GM18502 (cell line): ENCODE measurements at regions not wholly inside any gene's neighbourhood (a gene's known extent, or its start where the extent isn't known, plus 50 kb on each side); places are given as distances from the start of the nearest gene placed in this dataset.

Source experiments
- ATAC-seq: cut with Tn5 transposase; IDR thresholded peaks from one replicate; pipeline ENCODE4 v1.9.1; 2021; ENCODE audit warnings: mild to moderate bottlenecking; ENCODE audit not compliant: unreplicated experiment, poor library complexity

DNA sequence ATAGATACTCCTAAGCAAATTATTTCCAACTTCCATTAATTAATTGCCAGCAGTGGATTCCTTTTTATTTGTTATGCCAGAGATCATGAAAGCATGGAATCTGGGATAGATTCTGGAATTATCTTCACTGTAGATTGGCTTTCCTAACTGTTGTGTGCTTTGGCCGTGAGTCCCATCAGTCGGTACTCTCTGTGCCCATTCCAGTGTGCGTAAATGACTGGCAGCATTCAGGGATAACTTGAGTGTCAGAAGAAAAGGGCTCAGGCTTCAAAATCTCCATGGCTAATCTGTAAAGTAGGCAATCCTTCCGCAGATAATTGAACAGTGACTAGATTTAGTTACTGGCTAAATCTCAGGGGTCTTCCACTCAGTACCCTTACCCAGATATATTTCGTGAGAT lies 76.8 kb upstream of the TMEM164 start:
- ATAC-seq = no peak

DNA sequence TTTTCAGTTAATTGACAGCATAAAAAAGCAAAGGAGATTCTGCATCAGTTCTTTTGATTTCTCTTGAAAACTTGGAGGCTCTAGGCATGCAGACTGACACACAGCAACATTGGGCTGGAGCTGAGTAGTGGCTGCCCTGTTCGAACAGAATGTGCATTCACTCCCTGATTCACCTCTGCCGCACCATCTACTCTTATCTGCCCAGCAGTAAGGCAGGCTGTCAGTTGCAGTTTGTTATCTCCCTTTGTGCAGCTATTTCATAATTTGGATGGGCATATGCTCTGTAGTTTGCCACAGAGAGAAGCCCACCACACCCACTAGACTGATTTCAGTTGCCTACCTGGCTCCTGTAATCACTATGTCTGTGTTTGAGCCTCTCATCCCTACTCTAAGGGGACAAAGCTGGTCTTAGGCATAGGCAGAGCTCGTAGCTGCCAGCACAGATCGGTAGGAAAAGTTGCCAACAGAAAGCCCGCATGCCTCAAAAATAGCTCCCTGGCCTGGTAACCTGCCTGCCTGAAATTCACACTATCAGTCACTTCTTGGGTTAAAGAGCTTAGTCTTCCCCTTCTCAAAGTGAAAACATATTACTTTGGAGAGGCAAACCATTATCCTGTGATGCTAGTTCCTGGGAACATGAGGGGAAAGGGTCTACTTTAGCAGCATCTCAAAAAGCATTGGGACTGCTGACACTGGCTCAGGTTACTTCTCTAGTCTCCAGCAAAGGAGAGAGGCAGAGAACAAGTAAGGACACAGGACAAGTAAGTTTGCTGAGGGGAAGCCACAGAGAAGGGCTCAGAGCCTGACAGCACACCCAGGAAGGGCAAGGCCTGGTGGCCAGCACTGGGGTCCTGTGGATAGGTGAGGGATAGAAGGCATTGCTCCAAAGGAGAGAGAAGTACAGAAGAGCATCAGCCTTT lies 75.9 kb upstream of the TMEM164 start:
- no peak for ATAC-seq

DNA sequence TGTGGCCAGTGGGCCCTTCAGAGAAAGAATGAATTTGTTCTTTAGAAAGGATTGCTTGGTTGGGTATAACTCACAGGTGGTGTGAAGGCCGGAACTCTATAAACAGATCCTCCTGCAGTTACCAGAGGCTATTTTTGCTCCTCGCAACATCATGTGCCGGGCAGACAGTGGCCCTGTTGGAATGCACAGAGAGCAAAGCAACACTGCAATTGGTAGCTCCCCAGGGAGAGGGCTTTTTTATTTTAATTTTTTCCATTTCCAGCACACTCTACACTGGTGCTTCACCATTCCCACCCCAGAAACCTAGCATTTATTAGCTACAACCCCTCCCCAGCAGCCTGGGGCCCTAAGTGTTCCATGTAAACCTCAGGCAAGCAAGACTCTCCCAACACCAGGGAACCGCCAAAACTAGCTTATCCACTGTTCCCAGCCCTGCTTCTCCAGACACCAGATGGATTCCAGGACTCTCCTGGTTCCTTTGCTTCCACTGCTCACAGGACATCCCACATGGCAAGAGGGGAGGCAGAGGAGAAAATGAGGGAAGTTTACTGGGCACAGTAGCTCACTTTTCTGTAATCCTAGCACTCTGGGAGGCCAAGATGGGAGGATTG lies 75.1 kb upstream of the TMEM164 start:
- ATAC-seq = no peak

DNA sequence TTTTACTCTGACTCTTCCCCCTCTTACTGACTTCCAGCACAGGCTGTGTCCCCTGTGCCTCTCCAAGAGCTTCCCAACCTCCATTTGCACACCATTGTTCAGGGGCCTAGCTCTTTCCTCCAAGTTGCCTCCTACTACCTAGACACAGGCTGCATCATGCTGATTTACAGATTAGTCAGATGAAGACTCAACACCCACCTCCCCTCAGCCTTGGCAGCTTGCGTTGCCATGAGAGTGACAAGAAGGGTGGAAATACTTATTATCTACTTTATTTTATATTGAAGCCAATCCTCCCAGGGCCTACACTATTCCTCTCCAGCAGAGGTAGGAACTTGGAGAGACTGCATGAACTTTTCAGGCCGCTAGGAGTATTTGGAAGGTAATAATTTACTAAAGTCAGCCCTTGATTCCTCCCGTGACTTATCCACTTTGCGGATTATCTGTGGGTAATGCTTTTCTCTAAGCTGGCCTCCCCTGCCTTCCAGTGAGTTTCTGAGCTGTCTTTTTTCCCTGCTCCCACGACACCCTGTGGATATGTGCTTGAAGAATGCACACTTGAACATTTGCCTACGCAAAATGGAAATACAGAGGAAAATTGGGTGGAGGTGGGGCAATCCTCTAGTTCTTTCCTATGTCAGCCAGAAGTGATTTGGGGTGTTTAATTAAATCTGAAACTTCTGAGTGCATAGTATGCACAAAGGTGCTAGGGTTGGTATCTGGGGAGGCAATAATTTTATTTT lies 74.1 kb upstream of the TMEM164 start:
- ATAC-seq = no peak

DNA sequence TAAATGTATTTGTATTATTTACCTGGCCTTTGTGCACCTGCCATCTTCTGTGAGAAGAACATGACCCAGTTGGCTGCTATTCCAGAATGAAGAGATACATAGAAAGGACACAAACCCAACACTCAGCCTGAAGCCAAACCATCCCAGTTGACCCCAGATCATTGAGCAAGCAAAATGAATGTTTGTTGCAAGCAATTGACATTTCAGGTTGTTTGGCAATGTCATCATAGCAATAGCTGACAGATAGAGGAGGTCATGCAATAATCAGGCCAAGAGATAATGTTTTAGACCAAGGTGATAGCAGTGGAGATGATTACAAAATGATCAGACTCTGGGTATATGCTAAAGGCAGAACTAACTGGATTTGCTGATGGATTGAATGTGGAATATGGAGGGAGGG lies 71.2 kb upstream of the TMEM164 start:
- no peak for ATAC-seq

DNA sequence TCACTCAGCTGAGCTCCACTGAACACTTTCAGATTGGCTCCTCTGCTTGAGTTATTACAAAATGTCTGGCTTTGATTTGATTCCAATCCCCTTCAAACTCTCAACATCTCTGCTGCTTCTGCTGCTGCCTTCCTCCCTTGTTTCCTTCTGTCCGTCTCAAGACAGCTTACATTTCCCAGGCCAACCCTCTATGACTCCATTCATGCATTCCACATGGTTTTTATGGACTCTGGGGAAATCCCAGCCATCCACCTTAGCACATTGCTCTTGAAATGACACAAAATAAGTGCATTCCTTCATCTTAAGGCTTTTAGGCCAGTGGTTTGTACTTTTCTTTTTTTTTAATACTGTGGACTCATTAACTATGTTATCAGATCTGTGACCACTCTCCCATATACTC lies 68.5 kb upstream of the TMEM164 start:
- ATAC-seq = no peak

DNA sequence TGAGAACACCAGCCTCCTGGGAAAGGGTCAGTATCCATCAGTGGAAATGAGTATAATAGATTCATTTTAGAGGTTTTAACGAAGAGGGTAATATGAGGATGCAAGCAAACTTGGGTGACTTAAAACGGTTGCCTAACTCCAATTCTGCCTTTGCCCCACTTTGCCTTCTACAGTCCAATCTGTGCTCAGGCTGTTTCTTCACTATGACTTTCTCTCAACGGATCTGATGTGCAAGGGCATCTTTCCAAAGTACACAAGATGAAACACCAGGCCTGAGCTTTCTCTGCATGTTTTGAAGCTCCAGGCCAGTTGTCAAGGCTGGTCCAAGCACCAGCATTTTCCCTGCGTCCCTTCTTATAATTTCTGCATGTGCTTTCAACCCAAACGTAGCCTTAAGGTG lies 68.0 kb upstream of the TMEM164 start:
- ATAC-seq = no peak

DNA sequence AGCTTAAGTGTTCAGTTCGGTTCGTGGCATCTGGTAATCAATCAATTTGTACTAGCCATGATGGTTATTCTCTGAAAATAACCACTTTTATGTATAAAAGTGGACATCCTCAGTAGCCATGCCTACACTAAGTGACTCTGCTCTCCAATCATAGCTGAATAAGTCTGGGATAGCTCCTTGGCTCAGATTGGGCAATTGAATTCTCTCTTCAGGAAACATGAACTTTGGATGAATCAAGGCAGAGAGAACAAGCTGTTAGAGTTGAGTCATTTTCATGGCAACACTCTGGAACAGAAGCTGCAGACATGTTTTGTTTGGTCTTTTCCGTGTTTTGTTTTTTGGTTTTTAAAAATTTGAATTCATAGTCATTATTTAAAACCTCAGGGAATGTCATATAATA lies 66.8 kb upstream of the TMEM164 start:
- ATAC-seq = no peak

DNA sequence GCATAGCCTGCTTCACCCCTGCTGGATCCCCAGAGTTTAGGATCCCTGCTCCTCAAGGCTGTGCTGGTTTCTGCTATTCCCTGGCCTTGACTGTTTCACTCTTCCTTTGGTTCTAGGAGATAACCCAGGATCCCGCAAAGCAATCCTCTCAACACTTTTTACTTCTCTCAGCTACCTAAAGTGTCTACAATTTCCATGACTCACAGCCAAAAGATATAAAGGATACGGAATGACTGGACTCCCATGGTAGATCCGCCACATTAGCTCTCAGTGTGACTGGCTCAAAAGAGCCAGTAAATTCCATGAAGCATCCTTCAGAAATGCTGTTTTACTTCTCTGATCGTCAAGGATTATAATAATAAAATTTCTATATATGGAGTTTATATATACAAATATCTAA lies 66.3 kb upstream of the TMEM164 start:
- ATAC-seq = no peak

DNA sequence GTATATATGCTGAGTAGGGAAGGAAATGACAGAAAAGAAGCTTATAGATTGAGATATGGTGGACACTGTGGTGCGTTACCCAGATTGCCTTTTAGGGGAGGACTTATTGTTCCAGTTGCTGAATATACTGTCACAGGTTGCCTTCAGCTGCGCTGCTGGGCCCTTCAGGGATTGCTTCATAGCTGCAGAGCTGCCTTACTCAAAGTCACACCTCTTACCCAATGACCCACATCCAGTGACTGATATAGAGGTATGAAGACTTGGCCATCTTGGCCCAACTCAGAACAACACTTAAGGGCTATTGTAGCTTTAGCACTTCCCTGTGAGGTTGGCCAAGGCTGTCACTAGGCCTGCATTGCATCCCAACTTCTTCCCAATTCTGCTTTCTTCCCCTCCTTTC lies 63.4 kb upstream of the TMEM164 start:
- no peak for ATAC-seq

DNA sequence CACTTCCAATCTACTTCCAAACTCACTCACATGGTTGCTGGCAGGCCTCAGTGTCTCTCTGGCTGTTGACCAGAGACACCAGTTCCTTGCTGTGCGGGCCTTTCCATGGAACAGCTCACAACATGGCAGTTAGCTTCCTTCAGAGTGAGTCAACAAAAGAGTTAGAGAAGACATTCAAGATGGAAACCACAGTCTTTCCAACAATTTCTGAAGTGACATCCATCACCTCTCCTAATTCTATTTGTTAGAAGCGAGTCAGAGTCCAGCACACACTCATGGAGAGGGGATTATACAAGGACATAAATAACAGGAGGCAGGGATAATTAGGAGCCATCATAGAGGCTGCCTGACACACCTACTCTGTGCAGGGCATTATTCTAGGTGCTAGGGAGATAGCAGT lies 62.5 kb upstream of the TMEM164 start:
- ATAC-seq = no peak

DNA sequence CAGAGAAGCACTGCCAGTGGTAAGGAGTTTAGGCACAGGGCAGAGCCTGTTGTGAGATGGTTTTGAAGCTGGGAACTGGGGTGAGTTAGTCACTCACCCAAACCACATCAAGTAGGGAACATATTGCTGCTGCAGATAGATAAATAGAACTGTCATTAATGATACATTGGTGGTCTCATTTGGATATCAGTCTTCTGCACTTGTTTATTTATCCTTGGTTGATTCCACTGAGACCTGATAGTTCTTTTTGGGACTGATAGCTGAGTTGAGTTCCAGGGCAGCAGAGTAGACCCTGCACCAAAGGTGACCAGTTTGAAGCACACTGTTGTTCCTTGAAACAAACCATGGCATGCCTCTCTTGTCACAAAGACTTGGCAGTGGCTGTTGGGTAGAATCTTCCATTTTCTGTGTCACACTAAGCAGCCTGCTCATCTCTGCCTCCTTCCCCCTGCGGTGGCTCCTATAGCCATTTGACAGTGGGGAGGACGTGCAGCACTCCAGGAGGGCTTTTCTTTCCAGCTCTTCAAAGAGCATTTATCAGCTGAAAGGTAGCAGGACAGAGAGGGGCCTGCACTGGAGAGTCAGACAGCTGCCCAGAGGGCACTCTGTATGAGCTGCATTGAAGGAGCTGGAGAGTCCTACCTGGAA lies 59.7 kb upstream of the TMEM164 start:
- ATAC-seq = no peak

DNA sequence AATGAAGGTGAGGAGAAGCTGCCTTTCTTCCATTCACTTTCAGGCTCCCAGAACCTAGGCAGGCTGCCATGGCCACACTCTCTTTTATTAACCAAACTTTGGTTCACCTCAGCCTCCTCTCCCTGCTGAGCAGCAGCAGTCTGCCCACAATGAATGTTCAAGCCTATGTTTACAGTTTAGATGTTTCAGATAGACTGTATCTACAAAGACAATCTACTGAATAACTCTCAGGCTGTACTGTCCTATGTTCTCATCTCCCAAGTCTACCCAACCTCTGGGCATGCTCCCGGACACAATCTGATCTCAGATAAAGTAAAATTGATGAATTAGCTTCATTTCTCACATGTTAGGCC lies 59.2 kb upstream of the TMEM164 start:
- no peak for ATAC-seq

DNA sequence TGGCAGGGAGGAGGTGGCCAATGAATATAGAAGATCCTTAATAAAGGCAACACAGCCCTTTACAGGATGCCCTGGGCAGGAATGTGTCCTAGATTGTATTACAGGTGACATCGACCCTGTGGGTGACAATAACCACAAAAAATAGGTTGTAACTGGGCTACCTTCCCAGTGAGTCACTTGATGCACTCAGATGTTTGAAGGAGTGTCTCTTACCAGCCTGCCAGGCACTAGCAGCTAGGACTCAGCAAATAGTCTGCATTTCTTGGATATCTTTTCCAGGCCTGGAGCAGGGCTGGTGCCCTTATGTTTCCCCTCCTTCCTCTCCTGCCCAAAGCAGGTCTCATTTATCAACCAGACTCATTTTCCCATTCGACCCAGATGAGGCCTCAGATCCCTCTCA lies 50.9 kb upstream of the TMEM164 start:
- ATAC-seq = no peak

DNA sequence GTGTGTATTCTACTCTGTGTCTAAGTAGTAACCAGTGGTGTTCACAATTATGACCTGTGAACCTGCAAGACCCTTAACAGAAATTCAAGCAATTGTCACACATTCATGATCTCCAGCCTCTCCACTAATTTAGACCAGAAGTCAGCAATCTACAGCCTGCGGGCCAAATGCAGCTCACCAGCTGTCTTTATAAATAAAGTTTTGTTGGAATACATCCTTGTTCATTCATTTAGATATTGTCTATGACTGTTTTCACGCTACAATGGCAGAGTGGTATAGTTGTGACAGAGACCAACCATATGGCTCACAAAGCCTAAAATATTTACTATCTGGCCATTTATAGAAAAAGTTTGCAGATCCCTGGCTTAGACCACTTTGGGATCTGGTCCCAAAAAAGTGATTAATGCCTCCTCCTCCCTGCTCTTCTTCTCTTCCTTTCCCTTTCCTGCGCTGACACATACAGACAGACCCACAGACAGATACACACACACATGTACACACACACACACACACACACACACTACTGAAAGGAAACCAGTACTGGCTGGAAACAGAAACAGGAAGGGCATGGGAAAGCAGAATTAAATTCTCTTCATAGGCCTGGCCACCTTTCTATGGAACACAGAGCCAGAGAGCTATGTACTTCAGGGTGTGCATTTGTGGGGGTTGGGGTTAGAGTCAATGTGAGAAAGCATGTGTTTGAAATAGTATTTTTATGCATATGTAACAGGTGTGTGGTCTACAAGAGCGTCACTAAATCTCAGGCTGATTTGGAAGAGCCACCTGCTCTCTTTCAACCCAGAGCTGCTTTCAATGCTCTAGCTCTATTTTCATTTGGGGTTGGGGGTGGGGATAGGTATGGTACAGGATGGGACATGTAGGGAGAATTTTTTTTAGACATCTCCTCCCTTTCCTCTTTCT lies 49.7 kb upstream of the TMEM164 start:
- ATAC-seq = peak; percentile 86
